GM18520 (cell line): ENCODE measurements at regions not wholly inside any gene's neighbourhood (a gene's known extent, or its start where the extent isn't known, plus 50 kb on each side); places are given as distances from the start of the nearest gene placed in this dataset.

Source experiments
- ATAC-seq: cut with Tn5 transposase; IDR thresholded peaks from one replicate; pipeline ENCODE4 v1.9.1; 2021; ENCODE audit not compliant: unreplicated experiment

DNA sequence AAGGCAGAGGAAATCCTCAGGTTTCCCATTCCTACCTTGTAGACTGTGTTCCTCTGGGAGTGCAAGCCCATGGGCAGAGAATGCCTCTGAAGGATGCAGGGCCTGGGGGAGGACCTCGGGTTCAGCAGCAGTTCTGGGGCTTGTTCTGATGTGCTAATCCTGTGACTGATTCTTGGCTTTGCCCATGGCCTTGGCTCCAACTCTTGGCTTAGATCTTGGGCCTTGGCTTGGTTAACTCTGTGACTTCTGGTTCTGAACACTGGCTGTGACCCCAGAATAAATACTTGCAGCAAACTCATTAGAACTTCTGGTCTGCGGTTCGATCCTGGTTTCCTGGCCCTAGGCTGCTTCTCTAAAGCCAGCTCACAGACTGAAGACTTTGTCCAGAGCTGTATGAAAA, 366.9 kb upstream of the ZEB2 start:
- no peak for ATAC-seq

GRCh38 chr2:144877893-144878292, 358.0 kb upstream of the ZEB2 start:
- no peak for ATAC-seq

DNA sequence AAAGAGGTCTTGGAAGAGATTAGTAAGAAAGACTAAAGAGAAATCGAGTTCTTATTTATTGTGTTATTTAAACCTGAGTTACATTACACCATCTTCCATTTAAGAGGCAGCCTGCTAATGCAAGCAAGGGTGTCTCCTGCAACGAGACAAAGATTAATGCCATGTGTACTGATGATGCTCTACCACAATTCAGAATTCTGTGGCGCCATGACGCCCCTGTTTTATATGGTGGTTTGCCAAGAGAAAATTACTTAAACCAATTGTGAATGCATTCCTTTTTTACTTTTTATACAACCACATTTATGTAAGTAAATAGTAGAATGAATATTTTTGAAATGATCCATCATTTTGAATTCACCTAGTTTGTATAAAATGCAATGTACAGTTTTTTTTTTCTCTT, 356.1 kb upstream of the ZEB2 start:
- no peak for ATAC-seq

DNA sequence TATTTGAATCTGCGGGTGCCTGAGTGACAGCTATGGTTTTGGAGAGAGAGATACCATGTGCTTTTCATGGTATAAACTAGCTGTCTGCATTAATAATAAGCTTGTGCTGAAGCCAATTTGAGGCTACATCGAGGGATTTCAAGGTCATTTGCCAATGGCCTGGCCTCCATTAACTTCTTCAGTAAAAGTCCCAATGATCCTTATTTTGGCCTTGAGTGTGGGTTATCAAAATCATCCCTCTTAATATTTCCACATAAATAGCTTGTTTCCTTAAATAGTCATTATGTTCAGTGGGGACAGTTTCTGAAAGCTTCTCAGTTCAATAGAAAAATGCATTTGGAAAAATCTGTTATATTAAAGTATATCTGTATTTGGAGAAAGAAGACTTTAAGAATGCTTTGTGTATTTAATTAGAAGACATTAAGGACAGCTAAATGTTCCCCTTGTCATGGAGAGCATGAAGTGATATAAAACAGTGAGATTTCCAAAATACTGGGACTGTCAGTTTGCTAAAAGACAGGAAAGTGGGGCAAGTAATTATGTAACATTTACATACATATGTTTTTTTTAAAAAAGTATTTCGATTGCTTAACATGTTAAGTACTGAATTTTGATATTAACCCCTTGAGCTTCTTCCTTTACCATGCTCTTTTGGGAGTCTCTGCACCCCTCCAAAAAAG, 355.5 kb upstream of the ZEB2 start:
- no peak for ATAC-seq

DNA sequence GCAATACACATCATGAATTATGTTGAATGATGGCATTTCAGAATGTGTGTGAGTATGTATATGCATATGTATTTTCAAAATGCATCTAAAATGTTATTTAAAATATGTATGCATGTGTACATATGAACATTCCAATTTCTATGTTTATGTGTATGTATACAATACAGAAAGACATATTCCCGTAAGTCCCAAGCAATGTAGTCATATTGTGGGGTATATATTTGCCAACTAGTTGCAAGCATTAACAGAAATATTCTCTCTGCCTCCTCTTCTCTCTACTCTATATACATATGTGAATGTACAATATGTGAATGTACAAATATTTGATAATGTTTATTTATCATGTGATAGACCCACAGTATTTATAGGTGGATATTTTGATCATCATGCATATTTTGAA, 345.8 kb upstream of the ZEB2 start:
- no peak for ATAC-seq

DNA sequence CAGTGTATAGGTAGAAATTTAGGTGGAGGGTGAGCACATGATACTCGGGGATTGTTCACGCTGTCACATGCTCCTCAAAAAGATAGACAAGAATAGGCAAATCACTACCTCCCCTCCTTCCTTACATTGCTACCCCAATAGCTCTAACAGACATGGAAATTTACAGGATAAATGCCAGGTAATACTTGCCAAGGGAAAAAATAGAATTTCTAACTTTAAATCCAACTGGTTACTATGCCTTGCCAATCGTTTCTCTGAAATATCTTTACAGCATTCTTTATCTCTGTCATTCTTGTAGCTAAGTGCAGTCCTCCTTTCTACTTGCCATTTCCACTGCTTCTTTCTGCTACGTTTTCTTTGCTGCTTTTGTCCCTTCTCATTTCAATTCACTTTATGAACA, 339.8 kb upstream of the ZEB2 start:
- no peak for ATAC-seq

DNA sequence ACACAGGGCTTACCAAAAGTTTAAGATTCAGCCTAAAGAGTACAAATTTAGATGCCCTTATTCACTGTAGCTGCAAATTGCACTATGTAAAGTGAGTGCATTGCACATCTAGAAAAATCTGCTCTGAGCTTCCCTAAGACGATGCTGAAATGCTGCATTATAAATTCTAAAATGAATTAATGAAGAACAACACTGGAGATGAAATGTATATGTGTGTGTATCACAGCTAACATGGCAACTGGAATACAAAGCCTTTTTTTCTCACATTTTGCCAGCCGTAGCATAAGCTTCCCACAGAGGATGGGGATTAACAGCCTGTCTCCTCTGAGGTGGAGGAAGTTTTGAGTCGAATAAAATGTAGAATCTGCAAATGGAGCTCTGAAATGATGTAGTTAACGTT, 338.3 kb upstream of the ZEB2 start:
- ATAC-seq, result no peak

- ATAC-seq, result no peak
These were observed 334.7 kb upstream of the ZEB2 start for GRCh38 chr2:144854596-144854995.

DNA sequence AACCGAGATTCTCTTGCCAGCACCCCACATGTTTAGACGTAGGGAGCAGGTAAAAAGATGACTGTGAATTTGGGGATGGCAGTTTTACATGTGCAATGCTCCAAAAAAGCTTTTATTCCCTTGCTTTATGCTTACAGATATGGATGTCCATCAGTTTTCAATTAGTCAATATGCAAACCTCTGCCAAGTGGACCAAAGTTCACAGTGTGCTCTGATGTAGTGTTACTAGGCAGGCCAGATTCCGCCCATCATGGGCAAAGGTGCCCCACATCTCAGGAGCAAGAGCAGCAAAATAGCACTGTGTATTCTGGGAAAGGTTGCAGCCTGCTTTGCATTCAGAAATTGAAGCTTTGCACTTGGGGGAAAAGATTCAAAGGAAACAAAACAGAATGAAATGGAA, 329.7 kb upstream of the ZEB2 start:
- ATAC-seq, result no peak

DNA sequence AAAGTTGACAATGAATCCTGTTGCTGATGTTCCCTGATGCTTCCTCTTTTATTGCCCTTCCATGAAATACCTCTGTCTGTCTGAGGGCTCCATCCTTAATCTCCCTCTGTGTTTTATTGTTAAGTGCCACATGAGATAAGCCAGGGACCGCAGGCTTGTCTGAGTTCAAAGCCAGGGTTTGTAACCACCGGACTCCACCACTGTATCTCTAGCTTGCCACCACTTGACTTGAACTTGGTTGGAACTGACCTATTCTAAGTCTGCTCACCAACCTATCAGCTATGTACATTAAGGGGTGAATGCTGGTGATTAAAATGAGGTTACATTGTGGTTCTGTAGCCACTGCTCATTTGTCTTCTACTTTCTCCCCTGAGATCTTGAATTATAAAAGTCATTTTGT, 328.5 kb upstream of the ZEB2 start:
- ATAC-seq, result no peak

DNA sequence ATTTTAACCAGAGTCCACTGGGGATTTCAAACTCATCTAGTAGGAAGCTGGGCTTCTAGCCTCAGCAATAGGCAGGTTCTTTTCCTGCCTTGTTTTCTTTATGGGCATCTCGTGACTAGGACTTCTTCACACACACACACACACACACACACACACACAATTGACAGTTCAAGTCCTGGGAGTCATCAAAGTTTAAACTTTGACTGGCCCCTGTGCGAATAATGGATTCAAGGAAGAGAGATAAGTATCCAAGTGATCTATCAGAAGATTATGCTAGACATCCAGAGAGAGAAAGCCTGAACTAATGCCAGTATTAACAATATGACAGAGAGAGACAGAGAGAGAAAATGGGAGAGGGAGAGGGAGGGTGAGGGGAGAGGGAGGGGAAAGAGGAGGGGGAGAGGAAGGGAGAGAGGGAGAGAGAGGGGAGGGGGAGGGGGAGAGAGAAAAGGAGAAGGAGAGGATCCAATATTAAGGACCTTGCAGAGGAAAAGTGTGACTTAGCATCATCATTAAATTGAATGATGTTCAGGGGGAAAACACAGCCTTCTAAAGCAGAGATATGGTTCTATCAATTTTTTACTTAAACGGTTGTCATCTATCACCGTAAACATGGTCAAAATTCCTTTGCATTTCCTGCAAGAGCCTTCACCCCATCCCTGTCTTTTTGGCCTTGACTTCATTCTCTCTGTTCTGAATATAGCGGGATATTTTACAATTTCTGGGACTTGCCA, 327.6 kb upstream of the ZEB2 start:
- no peak for ATAC-seq

GRCh38 chr2:144836635-144837350, 316.9 kb upstream of the ZEB2 start:
- ATAC-seq, result no peak

GRCh38 chr2:144835634-144836350, 315.9 kb upstream of the ZEB2 start:
- ATAC-seq, result no peak

DNA sequence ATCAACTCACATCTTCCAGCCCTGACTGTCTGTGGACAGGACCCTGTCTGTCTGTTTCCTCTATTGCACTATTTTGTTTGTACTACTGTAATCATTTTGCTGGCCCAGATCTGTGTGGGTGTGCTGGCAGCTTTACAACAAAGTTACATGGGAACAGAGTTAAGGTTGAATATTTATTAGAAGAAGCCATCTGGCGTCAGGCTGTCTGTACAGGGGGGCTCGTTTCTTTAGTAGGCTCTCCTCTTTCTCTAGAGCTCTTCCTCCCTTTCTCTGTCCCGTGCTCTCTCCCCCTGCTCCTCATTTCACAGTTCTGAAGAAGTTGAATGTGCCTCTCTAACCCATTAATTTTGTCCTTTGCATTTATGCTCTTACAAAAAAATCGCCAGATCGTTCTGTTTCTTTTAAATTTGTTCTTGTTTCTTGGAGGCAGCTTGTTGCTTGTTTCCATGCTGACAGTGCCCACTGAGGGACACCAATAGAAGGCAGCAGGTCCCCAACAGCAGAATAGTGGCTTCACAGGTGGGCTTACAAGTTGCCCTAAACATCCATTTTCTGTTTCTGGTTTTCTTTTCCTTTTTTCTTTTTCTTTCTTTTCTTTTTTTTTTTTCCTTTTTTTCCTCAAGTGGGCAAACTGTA, 315.2 kb upstream of the ZEB2 start:
- ATAC-seq, result no peak

DNA sequence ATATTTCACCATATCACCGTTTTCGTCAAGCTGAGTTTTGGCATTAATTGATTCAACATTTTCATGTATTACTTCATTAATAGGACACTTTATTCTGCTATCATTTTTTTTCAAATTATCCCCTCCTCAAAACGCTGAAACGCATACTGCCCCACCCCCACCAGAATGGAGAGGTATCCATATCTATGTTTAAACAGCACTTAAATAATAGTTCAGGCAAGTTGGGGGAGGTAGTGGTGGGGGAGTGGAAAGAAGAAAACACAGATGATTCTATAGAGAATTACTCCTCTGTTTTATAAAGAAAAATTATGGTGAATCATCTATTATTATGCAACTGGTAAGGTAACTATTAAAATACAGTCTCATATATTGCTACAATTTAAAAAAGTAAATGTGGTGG, 314.4 kb upstream of the ZEB2 start:
- no peak for ATAC-seq

DNA sequence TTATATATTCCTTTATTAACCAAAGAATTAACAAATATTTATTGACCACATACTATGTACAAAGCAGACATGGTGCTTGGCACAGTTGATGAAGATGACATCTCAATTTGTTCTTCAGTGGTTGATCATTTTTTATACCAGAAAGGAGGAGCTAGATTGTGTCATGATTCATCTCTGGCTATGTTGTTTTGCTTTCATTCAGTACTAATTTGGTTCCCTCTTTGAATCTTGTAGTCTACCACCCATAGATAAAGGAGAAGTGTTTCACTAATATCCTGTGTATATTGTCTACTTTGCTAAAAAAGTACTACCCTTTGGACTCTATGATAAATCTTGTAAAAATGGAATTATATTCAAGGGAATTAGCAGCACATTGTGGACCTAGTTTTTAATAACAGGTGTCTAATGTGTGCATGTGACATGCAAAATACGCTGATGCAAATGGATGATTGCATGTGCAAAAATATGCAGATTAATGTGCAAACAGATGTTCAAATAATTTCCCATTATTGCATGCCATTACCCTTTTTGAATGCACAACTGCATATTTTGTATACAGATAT, 313.2 kb upstream of the ZEB2 start:
- no peak for ATAC-seq

DNA sequence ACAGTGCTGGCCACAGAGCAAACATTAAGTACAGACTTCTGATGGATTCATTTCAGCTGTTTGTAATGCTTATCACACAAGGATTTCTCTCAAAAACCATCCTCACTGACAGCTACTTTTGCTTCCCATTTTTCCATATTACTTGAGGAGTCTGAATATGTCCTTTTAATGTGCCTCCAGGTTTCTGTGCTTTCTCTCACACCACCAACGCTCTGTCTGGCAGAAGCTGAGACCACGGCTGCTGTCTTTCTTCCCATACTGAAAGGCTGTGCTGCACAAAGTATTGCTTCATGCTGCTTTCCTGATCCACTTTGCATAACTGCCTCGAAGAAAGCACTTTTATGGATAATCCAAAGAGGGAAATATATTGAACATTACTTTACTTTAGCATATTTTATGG, 312.1 kb upstream of the ZEB2 start:
- ATAC-seq, result no peak

GRCh38 chr2:144830543-144830942, 310.6 kb upstream of the ZEB2 start:
- no peak for ATAC-seq

DNA sequence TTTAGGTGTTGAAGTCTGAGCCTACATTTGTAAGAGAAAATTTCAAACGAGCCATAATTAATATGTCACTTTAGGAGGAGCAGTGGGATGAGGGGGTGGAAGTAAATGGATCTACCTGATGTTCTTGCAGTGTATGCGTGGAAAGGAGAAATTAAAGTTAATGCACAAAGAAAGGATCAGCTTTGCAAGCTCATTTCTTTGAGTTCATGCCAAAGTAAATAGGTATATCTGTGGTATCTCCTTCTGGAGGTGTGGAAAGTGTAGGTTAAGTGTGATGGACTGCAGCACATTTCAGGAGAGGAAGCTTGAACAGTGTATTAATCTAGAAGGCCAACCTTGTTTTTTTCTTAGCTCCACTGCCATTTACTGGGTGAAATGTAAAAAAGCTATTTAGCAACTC, 307.5 kb upstream of the ZEB2 start:
- no peak for ATAC-seq

DNA sequence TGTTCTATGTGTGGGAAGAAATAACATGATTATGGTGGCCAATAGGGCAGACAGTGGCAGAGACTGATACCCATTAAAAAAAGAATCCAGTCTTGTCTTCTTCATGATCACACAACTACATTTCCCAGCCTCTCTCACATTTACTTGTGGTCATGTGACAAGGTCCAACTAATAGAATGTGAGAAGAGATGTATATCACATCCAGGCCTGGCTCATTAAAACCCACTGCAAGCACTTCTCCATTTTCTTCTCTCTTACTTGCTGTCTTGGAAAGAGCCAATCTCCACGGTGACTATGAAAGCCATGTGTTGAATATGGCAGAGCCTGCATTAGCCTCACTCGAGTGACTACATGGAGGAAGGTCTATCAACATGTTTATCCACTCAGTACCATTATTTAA, 306.2 kb upstream of the ZEB2 start:
- ATAC-seq, result no peak
